NOMO-1 treated with dmso at 0.1 percent for 144 hours (cell line): ENCODE measurements at regions not wholly inside any gene's neighbourhood (a gene's known extent, or its start where the extent isn't known, plus 50 kb on each side); places are given as distances from the start of the nearest gene placed in this dataset.
"Not testable (repeated sequence)": the region's sequence is repeated elsewhere in the genome, so short reads cannot be mapped to it uniquely, and the experiment has no call there.

Experiments
- DNase-seq: peaks from one replicate; lab custom pipeline; 2025; ENCODE audit not compliant: unreplicated experiment; lab: John Stamatoyannopoulos, UW

DNA sequence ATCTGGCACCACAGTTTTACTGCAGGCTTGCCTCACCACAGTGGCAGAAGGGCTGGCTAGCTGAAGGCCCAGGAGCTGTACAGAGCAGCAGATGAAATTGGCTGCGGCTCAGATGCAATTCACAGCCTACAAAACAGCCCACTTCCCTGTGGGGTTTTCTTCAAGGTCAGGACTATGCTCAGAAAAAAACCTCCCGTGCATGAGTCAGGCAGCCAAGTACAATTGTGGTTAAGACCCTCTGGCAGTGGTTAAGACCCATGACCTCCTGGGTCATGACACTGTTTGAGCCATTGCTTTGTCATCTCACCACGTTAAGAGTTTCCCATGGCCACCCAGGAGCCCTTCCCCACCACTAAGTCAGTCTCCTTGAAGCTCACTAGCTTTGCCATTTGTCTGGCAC is 276.3 kb downstream of the HNRNPD start:
- DNase-seq = no peak

DNA sequence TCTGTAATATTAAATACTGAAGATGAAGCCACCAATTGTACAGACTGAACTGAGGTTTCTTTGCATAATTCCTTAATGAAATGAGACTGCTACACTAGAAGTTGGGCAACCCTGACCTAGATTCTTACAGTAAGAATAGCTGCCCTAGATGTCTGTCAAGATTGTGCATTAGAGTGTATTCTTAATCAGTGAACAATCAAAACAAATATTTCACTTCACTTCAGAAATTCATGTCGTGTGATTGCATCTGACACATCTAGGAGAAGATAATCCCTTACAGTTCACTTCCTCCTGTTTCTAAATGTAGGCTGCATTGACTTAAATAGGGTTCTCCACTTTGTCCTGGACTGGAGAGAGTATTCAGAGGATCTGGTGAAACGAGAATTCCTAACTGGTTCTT is 283.1 kb downstream of the HNRNPD start:
- DNase-seq = no peak

- DNase-seq = no peak
Observed at GRCh38 chr4:82084747-82085146, 289.0 kb downstream of the HNRNPD start.

DNA sequence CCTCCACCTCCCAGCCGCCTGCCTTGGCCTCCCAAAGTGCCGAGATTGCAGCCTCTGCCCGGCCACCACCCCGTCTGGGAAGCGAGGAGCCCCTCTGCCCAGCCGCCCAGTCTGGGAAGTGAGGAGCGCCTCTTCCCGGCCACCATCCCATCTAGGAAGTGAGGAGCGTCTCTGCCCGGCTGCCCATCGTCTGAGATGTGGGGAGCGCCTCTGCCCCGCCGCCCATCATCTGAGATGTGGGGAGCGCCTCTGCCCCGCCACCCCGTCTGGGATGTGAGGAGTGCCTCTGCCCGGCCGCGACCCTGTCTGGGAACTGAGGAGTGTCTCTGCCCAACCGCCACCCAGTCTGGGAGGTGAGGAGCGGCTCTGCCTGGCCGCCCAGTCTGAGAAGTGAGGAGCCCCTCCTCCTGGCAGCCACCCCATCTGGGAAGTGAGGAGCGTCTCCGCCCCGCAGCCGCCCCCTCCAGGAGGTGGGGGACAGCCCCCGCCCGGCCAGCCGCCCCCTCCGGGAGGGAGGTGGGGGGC is 296.3 kb downstream of the HNRNPD start:
- DNase-seq = not testable (repeated sequence)

- DNase-seq = no peak
Observed at GRCh38 chr4:82076809-82077208, 297.0 kb downstream of the HNRNPD start.

DNA sequence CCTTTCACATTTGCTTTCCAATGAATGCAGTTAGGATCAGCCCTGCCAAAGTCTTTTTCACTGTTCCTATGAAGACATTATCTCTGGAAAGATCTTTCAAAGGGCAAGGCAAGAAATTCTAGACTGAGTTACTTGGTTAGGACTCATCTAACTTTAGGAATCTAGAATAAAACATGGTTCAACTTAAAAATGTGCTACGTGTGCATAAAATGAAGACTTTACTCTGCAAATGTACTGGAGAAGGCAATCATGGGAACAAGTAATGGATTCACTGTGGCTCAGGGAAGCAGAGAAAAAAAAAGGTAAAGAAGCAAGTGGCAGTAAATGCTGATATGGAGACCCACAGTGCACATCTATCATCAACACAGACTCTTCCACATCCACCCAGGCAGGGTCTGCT is 297.4 kb downstream of the HNRNPD start:
- DNase-seq = no peak

GRCh38 chr4:82071951-82072350 is 301.8 kb downstream of the HNRNPD start:
- DNase-seq = no peak

DNA sequence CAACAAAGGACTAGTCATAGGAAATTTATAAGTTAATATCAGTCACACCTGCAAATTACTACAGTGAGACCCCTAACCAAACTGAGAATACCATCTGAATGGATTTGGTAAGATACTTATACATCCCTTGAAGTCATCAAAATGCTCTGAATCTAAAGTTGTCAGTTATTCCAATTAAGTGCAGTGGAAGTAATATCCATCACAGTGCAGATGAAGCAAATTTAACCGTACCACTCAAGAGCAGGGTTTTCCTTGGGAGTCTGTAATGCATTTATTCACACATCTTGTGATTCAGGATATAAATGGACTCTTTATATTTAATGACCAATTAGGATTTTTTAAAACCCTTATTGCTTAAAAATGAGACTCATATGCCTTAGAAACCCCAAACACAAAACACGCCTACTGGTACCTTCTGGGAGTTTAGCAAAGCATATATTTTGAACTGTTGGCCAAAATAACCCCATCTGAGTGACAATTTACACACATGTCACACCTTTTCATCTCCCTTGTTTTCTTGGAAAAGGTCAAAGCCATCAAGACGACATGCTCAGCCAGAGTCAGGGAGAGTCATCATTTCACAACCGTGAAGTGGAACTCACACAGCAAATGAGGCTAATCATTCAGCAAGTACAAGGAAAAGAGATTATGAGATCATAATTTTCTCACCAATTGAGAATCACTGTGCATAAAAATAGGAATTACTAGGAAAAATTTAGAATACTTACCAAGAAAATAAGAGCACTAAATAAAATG is 303.7 kb downstream of the HNRNPD start:
- DNase-seq = no peak

DNA sequence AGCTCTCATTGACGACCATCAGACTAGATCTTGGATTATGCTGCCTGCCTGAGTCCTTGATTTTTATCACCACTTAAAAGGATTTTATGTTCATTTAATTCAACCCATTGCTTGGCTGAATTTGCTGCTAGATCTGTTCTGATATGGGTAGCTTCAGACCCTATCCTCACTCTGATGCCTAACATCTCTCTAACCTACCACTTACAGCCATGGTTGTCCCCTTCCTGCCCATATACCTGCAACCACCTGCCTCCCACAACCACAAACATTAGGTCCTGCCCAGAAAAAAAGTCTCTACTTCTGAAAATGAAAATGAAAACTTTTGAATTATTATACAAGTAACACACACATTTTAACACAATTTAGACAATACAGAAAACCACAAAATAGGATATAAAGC is 310.8 kb downstream of the HNRNPD start:
- no peak for DNase-seq

GRCh38 chr4:82057990-82058544 is 315.7 kb downstream of the HNRNPD start:
- DNase-seq = no peak

DNA sequence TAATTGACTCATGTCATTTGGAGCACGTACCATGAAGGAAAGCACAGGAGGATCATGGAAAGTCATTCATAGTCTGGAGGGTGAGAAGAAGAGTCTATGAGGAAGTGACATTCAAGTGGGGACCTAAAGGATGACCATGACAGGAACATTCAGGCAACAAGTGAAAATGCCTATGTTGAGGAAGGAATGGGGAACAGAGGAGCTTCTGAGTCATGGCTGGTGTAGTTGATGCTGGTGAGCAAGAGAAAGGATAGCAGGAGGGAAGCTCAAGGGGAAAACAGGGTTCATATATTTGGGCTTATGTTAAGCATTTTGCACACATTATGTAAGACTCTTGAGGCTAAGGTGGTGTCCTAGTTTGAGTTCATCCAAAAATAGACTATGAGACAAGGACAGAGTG is 318.6 kb downstream of the HNRNPD start:
- DNase-seq = no peak

DNA sequence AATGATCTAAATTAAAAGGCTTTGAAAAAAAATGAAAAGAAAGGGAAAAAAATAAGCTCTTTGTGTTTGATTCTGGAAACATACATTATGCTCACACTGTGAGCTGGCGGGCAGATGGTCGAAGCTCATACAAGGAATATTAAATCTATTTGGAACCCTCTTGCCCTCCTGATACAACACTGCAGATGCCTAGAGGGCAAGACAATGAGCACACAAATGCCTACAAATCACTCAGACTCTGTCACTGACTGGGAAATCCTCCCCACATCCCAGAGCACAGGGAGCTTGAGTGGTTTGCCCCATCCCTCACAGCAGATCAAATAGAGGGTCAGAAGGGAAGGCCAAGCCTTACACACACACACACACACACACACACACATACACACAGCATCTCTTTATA is 320.4 kb downstream of the HNRNPD start:
- DNase-seq = no peak

GRCh38 chr4:82050796-82051195 is 323.0 kb downstream of the HNRNPD start:
- DNase-seq = no peak

- no peak for DNase-seq
Observed at GRCh38 chr4:82049294-82049693, 324.5 kb downstream of the HNRNPD start.

GRCh38 chr4:82047731-82048130 is 326.1 kb downstream of the HNRNPD start:
- no peak for DNase-seq

- no peak for DNase-seq
Observed at GRCh38 chr4:82046796-82047195, 327.0 kb downstream of the HNRNPD start.

DNA sequence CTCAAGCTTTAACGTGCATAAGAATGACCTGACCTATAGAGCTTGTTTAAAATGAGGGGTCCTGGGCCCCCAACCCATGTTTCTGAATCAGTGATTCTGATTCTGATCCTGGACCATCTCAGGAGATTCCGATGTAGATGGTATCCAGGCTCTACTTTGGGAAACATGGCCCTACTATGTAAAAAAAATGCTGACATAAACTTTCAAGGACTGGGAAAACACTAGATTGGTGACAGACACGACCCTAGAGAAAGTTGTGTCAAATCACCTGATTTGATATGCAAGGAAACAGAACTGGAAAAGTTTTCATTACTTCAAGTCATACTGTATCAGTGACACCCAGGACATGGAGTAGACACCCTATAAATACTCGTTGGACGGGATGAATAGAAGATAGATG is 328.5 kb downstream of the HNRNPD start:
- DNase-seq = no peak

GRCh38 chr4:82044141-82044993 is 329.4 kb downstream of the HNRNPD start:
- DNase-seq = peak; percentile 23

- no peak for DNase-seq
Observed at GRCh38 chr4:82043809-82044137, 330.0 kb downstream of the HNRNPD start.

DNA sequence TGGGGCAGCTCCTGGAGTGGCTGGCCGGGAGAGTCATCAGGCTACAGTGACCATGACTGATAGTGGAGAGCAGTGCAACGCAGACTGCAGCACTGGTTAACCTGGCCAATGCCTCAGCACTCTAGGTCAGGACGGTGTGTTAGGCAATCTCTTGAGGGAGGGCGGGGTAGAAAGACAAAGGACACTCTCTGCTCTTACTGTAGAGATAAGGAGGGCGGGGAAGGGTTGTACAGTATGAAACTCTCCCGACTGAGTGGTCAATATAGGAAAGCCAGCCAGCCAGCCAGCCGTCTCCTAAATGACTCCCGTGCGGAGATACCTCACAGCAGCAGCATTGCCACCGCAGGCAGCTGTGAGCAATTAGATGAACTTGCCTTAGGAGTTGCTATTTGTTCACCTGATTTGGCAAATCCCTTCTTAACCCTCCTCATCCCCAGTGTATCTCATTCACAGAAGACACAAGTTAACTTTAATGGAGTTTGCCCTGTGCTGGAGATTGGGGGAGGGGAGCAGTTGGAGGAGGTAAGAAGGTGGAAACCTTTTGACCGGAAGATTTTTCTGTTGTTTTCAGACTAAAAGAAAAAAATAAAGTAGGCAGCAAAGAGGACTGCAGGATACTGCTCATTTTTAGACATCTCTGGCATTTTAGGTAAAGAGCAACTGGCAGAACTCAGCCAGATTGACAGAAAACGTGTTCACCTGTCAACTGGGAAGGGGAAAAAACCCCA is 330.5 kb downstream of the HNRNPD start:
- DNase-seq = no peak

DNA sequence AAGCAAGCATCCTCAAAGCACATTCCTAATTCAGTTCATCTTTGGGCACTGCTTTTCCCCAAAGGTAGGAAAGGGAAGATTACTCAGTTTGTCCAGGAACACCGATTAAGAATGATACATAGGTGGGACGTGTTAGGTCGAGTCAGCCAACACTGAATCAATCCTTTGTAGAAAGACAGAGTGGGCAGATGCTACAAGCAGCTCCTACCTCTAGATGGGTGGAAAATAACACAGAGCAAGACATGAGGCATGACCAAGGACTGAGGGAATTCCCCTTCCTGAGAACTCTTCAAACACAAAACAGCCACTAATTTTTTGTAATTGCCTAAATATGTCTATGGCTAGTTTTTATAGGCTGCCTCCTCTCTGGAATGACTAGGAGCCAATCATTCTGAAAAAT is 331.7 kb downstream of the HNRNPD start:
- no peak for DNase-seq
